HepG2 (cell line): ENCODE measurements at regions not wholly inside any gene's neighbourhood (a gene's known extent, or its start where the extent isn't known, plus 50 kb on each side); places are given as distances from the start of the nearest gene placed in this dataset.

Source experiments
- ATAC-seq: fragments of 200-7000 bp; cut with Tn5 transposase; 3 replicates; pipeline ENCODE4 v1.9.1; 2020; ENCODE audit warnings: mild to moderate bottlenecking, moderate library complexity
- BruUV-seq: library from RNA; stranded (reverse); fragments of 400-500 nt; replicated peaks from 2 replicates; lab custom pipeline; 2021; lab: Mats Ljungman, UMichigan
- CTCF ChIA-PET: fragments of 300-600 bp; formaldehyde crosslinking; extraction: SDS; loops from one replicate; lab custom pipeline; 2021; ENCODE audit warnings: low total read pairs, inconsistent platforms, low intra/inter-chr PET ratio; lab: Yijun Ruan, JAX
- POLR2A ChIA-PET: fragments of 350-600 bp; sonication (Branson Sonifier 250); formaldehyde crosslinking; loops from one replicate; lab custom pipeline; 2020; ENCODE audit warnings: antibody characterized with exemption, inconsistent platforms; lab: Yijun Ruan, JAX
- DNase-seq: peaks from one replicate; pipeline ENCODE4 v3.0.0-alpha.2; 2015; ENCODE audit warnings: low spot score
- FAIRE-seq: peaks from 3 replicates; lab custom pipeline; 2011; peaks lifted over from hg19 to GRCh38; lab: Jason Lieb, UNC
- H2AFZ ChIP-seq: one replicate; pipeline ENCODE4 v1.6.1; 2011; ENCODE audit warnings: low read length, inconsistent platforms
- H3K27ac ChIP-seq: fragments of 300-600 bp; 3 replicates; pipeline ENCODE4 v1.8.0; 2011; ENCODE audit warnings: mixed run types, mild to moderate bottlenecking, mixed read lengths, low read length, inconsistent platforms; ENCODE audit not compliant: insufficient read depth; ENCODE audit errors: extremely low read length
- H3K27me3 ChIP-seq, 2 experiments: fragments of 200-600 bp in 1 of 2; 2 replicates in 1 of 2; 3 replicates in 1 of 2; pipeline versions ENCODE4 v1.6.0 to v1.8.0; 2011; ENCODE audit warnings: low read length in 2 of 2, mild to moderate bottlenecking in 2 of 2, moderate library complexity in 2 of 2, inconsistent platforms in 1 of 2; ENCODE audit not compliant: insufficient read depth in 2 of 2, control insufficient read depth in 1 of 2
- H3K36me3 ChIP-seq, 2 experiments: fragments of 200-600 bp in 1 of 2; replicated peaks in 1 of 2; 2 replicates in 1 of 2; 3 replicates in 1 of 2; pipeline versions ENCODE4 v1.5.1 to v1.8.0; 2011; ENCODE audit warnings: low read length in 2 of 2, inconsistent platforms in 1 of 2; ENCODE audit not compliant: insufficient read depth in 2 of 2, control insufficient read depth in 1 of 2
- H3K4me1 ChIP-seq: 2 replicates; pipeline ENCODE4 v1.5.1; 2012; ENCODE audit warnings: low read length, inconsistent platforms; ENCODE audit not compliant: insufficient read depth
- H3K4me2 ChIP-seq: 2 replicates; pipeline ENCODE4 v1.6.0; 2011; ENCODE audit warnings: low read depth, low read length, inconsistent platforms
- H3K4me3 ChIP-seq, 3 experiments: fragments of 200-600 bp in 1 of 3; sonication (generic), shearing (Covaris generic) in 1 of 3; replicated peaks in 1 of 3; 2 replicates each; pipeline ENCODE4 v1.5.1; 2011 to 2016; ENCODE audit warnings: low read length in 3 of 3, inconsistent platforms in 2 of 3, low read depth in 2 of 3, mild to moderate bottlenecking in 2 of 3, control low read depth in 1 of 3, mixed read lengths in 1 of 3; ENCODE audit not compliant: insufficient read depth in 1 of 3
- H3K79me2 ChIP-seq: one replicate; pipeline ENCODE4 v1.6.1; 2011; ENCODE audit warnings: low read length, inconsistent platforms; ENCODE audit not compliant: insufficient read depth
- H3K9ac ChIP-seq: 2 replicates; pipeline ENCODE4 v1.6.0; 2011; ENCODE audit warnings: mild to moderate bottlenecking, low read depth, low read length, inconsistent platforms; ENCODE audit not compliant: insufficient read depth
- H3K9me3 ChIP-seq: 2 replicates; pipeline ENCODE4 v1.5.1; 2012; ENCODE audit warnings: mild to moderate bottlenecking, low read length
- H4K20me1 ChIP-seq: 2 replicates; pipeline ENCODE4 v1.6.0; 2011; ENCODE audit warnings: inconsistent platforms, mild to moderate bottlenecking, low read length, moderate library complexity; ENCODE audit not compliant: insufficient read depth
- CCAR2 ChIP-seq: fragments of 200-400 bp; formaldehyde crosslinking; optimal IDR thresholded peaks from 2 replicates; pipeline ENCODE3; 2018; ENCODE audit warnings: low read depth, mild to moderate bottlenecking, low read length, moderate library complexity
- KLF16 ChIP-seq, 2 experiments: sonication (generic) in 1 of 2; formaldehyde crosslinking in 1 of 2; IDR thresholded peaks; 2 replicates each; pipeline versions ENCODE4 v1.6.1 to v1.8.0; 2016 to 2023; ENCODE audit warnings: missing genetic modification reagents in 2 of 2, missing compliant biosample characterization in 1 of 2
- NR1H2 ChIP-seq: sonication (generic); formaldehyde crosslinking; IDR thresholded peaks from 2 replicates; pipeline ENCODE4 v1.8.1; 2022; ENCODE audit warnings: low read depth, missing genetic modification reagents, borderline replicate concordance
- NR2C2 ChIP-seq: sonication (generic); formaldehyde crosslinking; IDR thresholded peaks from 2 replicates; pipeline ENCODE4 v1.4.0; 2020; ENCODE audit warnings: missing genetic modification reagents, mild to moderate bottlenecking, moderate library complexity, borderline replicate concordance
- POGZ ChIP-seq: sonication (generic); formaldehyde crosslinking; IDR thresholded peaks from 2 replicates; pipeline ENCODE4 v1.4.0; 2020; ENCODE audit warnings: mild to moderate bottlenecking, missing genetic modification reagents
- TBL1XR1 ChIP-seq: fragments of 150-350 bp; IDR thresholded peaks from 2 replicates; pipeline ENCODE4 v1.6.1; 2014; ENCODE audit warnings: borderline replicate concordance, low read length; ENCODE audit not compliant: partially characterized antibody
- TOE1 ChIP-seq: sonication (generic); formaldehyde crosslinking; IDR thresholded peaks from 2 replicates; pipeline ENCODE4 v1.4.0; 2020; ENCODE audit warnings: mild to moderate bottlenecking, missing genetic modification reagents
- U2AF2 ChIP-seq: fragments of 200-400 bp; formaldehyde crosslinking; IDR thresholded peaks from 2 replicates; pipeline ENCODE4 v1.6.1; 2017; ENCODE audit warnings: low read depth, mild to moderate bottlenecking, low read length
- ZBTB21 ChIP-seq: sonication (generic); formaldehyde crosslinking; IDR thresholded peaks from 2 replicates; pipeline ENCODE4 v1.4.0; 2020; ENCODE audit warnings: missing genetic modification reagents
- ZNF274 ChIP-seq: sonication (generic); formaldehyde crosslinking; IDR thresholded peaks from 2 replicates; pipeline ENCODE4 v1.5.1; 2020; ENCODE audit warnings: mild to moderate bottlenecking, missing genetic modification reagents
- ZNF552 ChIP-seq: sonication (generic); formaldehyde crosslinking; IDR thresholded peaks from 2 replicates; pipeline ENCODE4 v1.9.0; 2022; ENCODE audit warnings: missing genetic modification reagents, mild to moderate bottlenecking, borderline replicate concordance
- whole genome bisulfite sequencing: methylation state at CpG from one replicate; pipeline ENCODE4 v1.1.6; 2017; ENCODE audit warnings: low lambda C conversion rate; 5-methylcytosine and 5-hydroxymethylcytosine counted together
- in situ Hi-C: cut with HindIII; loops from 2 replicates; pipeline ENCODE4 v1.10.0; 2017; ENCODE audit warnings: low pct_unique_long_range_greater_than_20kb; ENCODE audit not compliant: extremely low pct_ligation_motif_present
- intact Hi-C: fragments of 100-400 bp; cut with micrococcal nuclease; formaldehyde crosslinking; loops from one replicate; pipeline ENCODE4 v1.10.0; 2022; ENCODE audit not compliant: unreplicated experiment
- TF ChIP-seq, protein P1 (sequence below): sonication (generic); formaldehyde crosslinking; IDR thresholded peaks from 2 replicates; pipeline ENCODE4 v1.4.0; 2020; ENCODE audit warnings: missing genetic modification reagents, borderline replicate concordance
- TF ChIP-seq, protein P2 (sequence below), 2 experiments: IDR thresholded peaks; 2 replicates each; pipeline ENCODE4 v1.6.1; 2011 to 2012; ENCODE audit warnings: low read length in 2 of 2, borderline replicate concordance in 1 of 2, low read depth in 1 of 2, mild to moderate bottlenecking in 1 of 2, moderate library complexity in 1 of 2
- TF ChIP-seq, protein P3 (sequence below): IDR thresholded peaks from 2 replicates; pipeline ENCODE4 v1.4.0; 2020; ENCODE audit warnings: mild to moderate bottlenecking, missing genetic modification reagents

DNA sequence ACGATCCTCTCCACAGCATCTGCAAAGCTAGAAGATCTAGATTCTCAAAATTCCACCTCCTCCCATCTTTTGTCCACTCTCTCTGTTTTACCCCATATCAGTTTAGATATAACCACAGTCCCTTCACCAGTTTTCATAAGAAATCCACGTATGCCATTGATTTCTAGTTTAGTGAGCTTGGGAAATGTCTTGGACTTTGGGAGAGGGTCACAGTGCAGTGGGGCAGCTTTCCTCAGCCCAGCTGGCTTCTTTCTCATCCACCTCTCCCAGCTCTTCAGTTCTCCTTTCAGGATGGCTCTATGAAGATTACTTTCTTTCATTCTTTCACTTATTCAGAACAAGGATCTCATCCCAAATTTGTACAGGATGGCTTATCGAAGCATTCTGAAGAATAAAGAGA lies 203.9 kb upstream of the ADCY2 start (continued):
- TF ChIP-seq ZNF552 (CRISPR knock-in tag) = no peak

DNA sequence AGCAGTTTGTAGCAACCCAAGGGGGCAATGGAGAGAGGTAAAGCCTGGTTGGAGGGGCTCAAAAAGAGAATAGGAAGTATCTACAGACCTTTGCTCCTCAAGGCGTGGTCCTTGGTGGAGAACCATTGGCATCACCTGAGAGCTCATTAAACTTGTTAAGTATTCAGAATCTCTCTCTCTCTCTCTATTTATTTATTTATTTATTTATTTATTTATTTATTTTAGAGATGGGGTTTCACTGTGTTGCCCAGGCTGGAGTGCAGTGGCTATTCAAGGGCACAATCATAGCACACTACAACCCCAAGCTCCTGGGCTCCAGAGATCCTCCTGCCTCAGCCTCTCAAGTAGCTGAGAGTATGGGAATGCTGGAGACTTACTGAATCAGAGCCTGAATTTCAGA lies 193.1 kb upstream of the ADCY2 start:
- no peaks in the 10 kb centered on the region for H3K4me1 ChIP-seq
- no peak for ATAC-seq
- WGBS = 0% methylated on average over 1 of the region's 1 CpG
- TF ChIP-seq ZNF274 (CRISPR knock-in tag) (no peak), NR1H2 (CRISPR knock-in tag) (no peak), U2AF2 (no peak), TOE1 (CRISPR knock-in tag) (no peak), CCAR2 (no peak), ZBTB21 (no peak), NR2C2 (CRISPR knock-in tag) (no peak), KLF16 (CRISPR knock-in tag; IDR thresholded peaks at IDR 0.05) (no peak), POGZ (CRISPR knock-in tag) (no peak), TBL1XR1 (no peak)
- TF ChIP-seq, protein P1, sequence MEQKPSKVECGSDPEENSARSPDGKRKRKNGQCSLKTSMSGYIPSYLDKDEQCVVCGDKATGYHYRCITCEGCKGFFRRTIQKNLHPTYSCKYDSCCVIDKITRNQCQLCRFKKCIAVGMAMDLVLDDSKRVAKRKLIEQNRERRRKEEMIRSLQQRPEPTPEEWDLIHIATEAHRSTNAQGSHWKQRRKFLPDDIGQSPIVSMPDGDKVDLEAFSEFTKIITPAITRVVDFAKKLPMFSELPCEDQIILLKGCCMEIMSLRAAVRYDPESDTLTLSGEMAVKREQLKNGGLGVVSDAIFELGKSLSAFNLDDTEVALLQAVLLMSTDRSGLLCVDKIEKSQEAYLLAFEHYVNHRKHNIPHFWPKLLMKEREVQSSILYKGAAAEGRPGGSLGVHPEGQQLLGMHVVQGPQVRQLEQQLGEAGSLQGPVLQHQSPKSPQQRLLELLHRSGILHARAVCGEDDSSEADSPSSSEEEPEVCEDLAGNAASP (CRISPR knock-in tag) = no peak
- TF ChIP-seq, protein P2, sequence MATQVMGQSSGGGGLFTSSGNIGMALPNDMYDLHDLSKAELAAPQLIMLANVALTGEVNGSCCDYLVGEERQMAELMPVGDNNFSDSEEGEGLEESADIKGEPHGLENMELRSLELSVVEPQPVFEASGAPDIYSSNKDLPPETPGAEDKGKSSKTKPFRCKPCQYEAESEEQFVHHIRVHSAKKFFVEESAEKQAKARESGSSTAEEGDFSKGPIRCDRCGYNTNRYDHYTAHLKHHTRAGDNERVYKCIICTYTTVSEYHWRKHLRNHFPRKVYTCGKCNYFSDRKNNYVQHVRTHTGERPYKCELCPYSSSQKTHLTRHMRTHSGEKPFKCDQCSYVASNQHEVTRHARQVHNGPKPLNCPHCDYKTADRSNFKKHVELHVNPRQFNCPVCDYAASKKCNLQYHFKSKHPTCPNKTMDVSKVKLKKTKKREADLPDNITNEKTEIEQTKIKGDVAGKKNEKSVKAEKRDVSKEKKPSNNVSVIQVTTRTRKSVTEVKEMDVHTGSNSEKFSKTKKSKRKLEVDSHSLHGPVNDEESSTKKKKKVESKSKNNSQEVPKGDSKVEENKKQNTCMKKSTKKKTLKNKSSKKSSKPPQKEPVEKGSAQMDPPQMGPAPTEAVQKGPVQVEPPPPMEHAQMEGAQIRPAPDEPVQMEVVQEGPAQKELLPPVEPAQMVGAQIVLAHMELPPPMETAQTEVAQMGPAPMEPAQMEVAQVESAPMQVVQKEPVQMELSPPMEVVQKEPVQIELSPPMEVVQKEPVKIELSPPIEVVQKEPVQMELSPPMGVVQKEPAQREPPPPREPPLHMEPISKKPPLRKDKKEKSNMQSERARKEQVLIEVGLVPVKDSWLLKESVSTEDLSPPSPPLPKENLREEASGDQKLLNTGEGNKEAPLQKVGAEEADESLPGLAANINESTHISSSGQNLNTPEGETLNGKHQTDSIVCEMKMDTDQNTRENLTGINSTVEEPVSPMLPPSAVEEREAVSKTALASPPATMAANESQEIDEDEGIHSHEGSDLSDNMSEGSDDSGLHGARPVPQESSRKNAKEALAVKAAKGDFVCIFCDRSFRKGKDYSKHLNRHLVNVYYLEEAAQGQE (IDR thresholded peaks at IDR 0.05; ENCODE audit: borderline replicate concordance in 1 of 2, low read depth in 1 of 2, low read length in 2 of 2) = no peak
- TF ChIP-seq, protein P3, sequence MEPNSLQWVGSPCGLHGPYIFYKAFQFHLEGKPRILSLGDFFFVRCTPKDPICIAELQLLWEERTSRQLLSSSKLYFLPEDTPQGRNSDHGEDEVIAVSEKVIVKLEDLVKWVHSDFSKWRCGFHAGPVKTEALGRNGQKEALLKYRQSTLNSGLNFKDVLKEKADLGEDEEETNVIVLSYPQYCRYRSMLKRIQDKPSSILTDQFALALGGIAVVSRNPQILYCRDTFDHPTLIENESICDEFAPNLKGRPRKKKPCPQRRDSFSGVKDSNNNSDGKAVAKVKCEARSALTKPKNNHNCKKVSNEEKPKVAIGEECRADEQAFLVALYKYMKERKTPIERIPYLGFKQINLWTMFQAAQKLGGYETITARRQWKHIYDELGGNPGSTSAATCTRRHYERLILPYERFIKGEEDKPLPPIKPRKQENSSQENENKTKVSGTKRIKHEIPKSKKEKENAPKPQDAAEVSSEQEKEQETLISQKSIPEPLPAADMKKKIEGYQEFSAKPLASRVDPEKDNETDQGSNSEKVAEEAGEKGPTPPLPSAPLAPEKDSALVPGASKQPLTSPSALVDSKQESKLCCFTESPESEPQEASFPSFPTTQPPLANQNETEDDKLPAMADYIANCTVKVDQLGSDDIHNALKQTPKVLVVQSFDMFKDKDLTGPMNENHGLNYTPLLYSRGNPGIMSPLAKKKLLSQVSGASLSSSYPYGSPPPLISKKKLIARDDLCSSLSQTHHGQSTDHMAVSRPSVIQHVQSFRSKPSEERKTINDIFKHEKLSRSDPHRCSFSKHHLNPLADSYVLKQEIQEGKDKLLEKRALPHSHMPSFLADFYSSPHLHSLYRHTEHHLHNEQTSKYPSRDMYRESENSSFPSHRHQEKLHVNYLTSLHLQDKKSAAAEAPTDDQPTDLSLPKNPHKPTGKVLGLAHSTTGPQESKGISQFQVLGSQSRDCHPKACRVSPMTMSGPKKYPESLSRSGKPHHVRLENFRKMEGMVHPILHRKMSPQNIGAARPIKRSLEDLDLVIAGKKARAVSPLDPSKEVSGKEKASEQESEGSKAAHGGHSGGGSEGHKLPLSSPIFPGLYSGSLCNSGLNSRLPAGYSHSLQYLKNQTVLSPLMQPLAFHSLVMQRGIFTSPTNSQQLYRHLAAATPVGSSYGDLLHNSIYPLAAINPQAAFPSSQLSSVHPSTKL (CRISPR knock-in tag) = no peak
- TF ChIP-seq, all 625 proteins: peak for 0
- intact Hi-C loops (no loop called here), in situ Hi-C loops (no loop called here)
- no peak for FAIRE-seq
- DNase-seq = no peak
- H3K36me3 ChIP-seq = no peaks in the 10 kb centered on the region
- no peak overlapping the region for H3K27ac ChIP-seq
- H3K4me3 ChIP-seq = no peak overlapping the region
- peaks cover 14% of the 10 kb centered on the region for H3K9me3 ChIP-seq
- H2AFZ ChIP-seq = no peak overlapping the region
- no TSS peak for BruUV-seq
- H3K4me2 ChIP-seq = no peak overlapping the region
- H3K9ac ChIP-seq = no peak overlapping the region
- no peaks in the 10 kb centered on the region for H4K20me1 ChIP-seq
- ChIA-PET CTCF (no interaction called here), POLR2A (no interaction called here)
- H3K79me2 ChIP-seq = no peaks in the 10 kb centered on the region
- no peaks in the 10 kb centered on the region for H3K27me3 ChIP-seq
